GM18502 (cell line): ENCODE measurements at regions not wholly inside any gene's neighbourhood (a gene's known extent, or its start where the extent isn't known, plus 50 kb on each side); places are given as distances from the start of the nearest gene placed in this dataset.

ENCODE experiments used
- ATAC-seq: cut with Tn5 transposase; IDR thresholded peaks from one replicate; pipeline ENCODE4 v1.9.1; 2021; ENCODE audit warnings: mild to moderate bottlenecking; ENCODE audit not compliant: unreplicated experiment, poor library complexity

GRCh38 chrX:96425200-96425599, 259.4 kb upstream of the DIAPH2 start:
- ATAC-seq, result no peak

DNA sequence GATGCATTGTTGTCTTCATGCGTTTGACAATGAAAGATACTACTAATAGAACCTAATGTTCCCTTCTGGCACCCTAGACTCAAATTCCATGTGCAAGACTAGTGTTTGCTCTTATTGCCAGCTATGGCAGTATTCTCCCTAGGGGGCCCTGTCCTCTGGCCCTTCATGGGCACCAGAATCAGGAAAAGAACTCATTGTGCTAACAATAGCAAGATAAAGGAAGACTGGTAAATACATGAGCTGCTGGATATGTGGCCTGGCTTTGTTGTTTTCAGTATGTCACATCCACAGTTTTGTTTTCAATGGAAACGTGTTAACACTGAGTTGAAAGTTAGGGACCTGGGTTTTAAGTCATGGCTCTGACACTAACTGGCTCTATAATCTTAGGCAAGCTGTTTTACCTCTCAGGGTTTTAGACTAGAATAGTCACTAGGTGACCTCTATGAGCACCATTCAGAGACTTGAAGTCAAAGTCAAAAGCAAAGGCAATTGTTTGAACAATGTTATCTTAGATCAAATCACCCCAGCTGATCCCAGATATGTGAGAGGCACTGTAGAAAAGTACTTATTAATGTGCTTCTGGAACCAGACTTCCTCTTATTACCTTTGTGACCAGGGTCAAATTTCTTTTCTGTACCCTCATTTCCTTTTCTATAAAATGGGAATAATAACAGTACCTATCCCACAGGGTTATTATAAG, 253.7 kb upstream of the DIAPH2 start:
- ATAC-seq, result no peak

DNA sequence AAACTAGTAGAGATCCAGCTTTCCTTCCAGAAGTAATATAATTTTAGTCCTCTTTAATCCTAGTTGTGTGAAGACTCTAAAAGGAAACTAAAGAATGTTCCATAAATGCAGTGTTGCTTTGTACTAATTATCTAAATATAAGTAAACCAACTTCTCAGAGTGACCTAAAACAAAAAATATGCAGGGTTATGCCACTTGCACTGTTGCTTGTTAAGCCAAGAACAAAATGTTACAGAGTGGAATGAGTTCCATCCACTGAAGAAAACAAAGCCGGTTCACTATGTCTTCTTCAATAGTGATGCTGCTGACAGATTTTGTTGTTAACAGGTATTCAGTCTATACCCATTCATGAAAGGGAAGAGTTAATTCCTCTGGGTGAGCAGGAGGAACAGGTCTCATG, 252.0 kb upstream of the DIAPH2 start:
- ATAC-seq, result no peak

- ATAC-seq, result no peak
Observed at GRCh38 chrX:96433409-96434077, 251.1 kb upstream of the DIAPH2 start.

GRCh38 chrX:96435378-96436035, 249.1 kb upstream of the DIAPH2 start:
- no peak for ATAC-seq

- no peak for ATAC-seq
Observed at GRCh38 chrX:96436105-96436504, 248.5 kb upstream of the DIAPH2 start.

GRCh38 chrX:96438803-96439202, 245.8 kb upstream of the DIAPH2 start:
- no peak for ATAC-seq

- no peak for ATAC-seq
Observed at GRCh38 chrX:96440941-96441340, 243.7 kb upstream of the DIAPH2 start.

DNA sequence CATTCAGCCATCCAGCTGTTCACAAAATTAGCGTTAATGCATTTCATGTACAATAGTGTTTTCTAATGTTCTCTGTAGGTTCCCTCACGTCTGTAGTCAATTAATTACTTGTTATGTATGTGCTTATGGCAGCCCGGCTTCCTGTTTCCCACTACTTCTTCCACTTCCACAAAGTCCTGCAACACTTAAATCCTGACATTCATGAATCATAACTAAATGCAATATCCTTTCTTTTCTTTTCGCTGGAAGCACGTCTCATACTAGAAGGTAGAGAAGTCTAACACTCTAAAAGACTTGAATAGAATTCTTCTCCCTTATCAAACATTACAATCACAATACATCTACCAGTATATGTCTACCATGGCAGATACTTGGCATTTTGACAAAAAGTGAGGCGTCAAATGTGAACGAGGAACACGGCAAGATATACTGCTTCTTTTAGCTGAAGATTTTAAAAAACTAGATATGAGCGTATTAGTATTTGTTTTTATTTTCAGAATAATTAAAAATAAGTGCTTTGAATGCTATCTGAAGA, 239.0 kb upstream of the DIAPH2 start:
- ATAC-seq, result no peak

DNA sequence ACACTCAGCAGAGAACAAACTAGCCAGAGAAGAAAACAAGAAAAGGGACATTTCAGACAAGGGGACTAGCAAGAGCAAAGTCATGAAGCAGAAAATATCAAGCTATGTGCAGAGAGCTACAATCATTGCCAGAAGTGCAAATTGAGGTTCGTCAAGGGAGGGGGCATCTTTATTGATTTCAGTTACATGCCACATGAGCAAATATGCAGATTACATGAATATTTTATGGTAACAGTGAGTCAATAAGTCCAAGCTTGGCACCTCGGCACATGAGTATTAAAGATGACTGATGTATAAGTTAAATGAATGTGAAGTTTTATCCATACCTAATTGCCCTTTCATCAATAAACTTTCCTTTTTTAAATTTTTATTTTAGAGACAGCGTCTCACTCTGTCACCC, 238.1 kb upstream of the DIAPH2 start:
- no peak for ATAC-seq

DNA sequence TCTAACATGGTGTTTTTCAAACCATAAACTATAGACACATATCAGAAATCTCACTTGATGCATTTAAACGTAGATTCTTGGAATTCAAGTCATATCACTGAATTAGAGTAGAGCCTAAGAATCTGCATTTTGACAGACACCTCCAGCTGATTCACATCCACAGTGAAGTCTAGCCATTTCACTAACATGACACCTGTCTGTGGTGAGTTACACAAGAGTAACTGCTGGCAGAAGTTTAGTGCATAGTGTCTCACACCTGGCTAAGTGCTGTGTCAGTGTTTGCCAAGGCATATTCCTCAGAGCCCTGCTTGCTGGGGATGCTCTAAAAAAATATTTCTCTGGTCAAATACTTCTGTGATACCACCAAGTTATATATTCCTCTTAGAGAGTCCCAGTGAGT, 237.5 kb upstream of the DIAPH2 start:
- no peak for ATAC-seq

- no peak for ATAC-seq
Observed at GRCh38 chrX:96449191-96449590, 235.5 kb upstream of the DIAPH2 start.

- no peak for ATAC-seq
Observed at GRCh38 chrX:96449896-96450295, 234.7 kb upstream of the DIAPH2 start.

GRCh38 chrX:96453139-96453538, 231.5 kb upstream of the DIAPH2 start:
- peak; percentile 78 for ATAC-seq

DNA sequence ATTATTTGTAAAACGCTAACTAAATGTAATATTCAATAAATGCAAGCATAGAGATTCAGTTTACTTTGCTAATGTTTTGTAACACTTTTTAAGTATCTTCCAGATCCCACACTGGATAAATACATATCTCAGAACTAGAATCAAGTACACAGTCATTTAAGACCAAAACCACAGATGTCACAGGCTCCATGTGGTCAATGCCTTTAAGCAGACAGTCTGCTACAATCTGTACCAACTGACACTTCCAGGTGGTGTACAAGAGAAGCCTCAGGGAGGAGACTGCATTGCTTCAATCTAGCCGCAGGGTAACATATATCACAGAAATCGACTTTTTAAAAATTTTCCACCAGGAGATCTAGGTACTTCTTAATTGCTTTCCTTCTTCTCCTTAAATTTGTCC, 229.6 kb upstream of the DIAPH2 start:
- peak; percentile 67 for ATAC-seq

DNA sequence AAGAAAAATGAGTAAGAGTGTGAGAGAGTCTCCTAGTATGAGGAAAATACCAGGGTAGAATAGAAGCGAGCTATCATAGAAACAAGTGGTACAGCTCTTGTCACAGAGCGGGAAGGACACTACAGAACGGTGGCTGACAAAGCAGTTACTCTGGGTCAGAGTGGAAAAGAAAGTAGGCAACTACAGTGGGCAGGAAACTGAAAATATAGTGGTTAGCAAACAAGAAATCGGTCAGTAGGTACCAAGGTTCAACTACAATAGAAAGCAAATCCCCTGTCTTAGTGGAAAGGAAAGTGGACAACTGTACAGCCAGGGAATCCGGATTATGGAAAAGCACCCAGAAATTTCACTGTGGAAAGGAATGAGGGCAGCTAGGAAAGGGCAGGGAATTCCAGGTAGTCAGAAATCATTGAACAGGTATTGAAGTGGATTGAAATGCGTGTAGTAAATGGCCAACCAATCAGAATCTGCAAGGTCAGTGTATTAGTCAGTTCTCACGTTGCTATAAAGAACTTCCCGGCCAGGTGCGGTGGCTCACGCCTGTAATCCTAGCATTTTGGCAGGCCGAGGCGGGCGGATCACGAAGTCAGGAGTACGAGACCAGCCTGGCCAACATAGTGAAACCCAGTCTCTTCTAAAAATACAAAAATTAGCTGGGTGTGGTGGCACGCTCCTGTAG, 219.6 kb upstream of the DIAPH2 start:
- ATAC-seq, result no peak

- ATAC-seq, result no peak
Observed at GRCh38 chrX:96474029-96474740, 210.5 kb upstream of the DIAPH2 start.

DNA sequence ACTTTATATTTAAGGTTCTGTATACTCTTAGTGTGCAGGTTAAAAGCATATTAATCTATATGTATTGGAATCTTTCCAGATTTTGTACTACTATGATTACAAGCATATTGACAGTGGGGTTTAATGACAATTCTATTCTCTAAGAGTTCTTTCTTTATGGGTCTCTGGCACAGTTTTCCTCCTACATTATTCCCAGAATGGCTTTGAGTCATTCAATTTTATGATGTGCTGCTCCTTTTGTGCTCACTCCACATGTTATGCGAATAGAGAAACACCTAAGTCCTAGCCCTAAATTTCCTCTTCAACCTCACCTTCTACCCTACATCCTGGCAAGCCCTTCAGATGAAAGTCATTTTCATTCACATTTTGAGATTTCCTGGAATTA, 209.9 kb upstream of the DIAPH2 start:
- no peak for ATAC-seq

DNA sequence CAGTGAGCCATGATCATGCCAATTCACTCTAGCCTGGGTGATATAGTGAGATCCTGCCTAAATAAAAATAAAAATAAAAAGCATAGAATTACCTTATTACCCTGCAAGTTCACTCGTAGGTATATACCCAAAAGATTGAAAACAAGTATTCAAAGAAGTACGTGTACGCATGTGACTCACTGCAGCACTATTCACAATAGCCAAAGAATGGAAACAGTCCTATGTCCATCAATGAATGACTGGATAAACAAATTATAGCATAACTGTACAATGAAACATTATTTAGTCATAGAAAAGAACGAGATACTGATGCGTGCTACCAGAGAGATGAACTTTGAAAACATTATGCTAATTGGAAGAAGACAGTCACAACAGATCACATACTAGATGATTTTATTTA, 204.6 kb upstream of the DIAPH2 start:
- ATAC-seq, result no peak

DNA sequence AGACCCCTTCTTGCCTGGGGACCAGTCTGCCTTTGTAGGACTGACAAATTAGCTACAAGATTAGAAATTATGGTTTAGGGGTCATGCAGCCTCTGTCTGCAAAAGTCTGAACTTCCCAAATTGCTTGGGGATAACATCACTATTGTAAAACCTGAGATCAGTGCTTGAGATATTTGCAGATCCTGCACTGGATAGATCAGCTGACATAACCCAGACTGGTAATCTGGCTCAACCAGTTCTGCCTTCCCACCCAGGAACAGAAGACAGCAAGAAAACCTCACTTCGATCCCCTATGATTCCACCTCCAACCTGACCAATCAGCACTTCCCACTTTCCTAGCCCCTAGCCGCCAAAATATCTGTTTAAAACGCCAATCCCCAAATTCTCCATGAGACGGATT, 202.8 kb upstream of the DIAPH2 start:
- ATAC-seq, result no peak
